ENCODE measurements at regions not wholly inside any gene's neighbourhood (a gene's known extent, or its start where the extent isn't known, plus 50 kb on each side); places are given as distances from the start of the nearest gene placed in this dataset.

DNA sequence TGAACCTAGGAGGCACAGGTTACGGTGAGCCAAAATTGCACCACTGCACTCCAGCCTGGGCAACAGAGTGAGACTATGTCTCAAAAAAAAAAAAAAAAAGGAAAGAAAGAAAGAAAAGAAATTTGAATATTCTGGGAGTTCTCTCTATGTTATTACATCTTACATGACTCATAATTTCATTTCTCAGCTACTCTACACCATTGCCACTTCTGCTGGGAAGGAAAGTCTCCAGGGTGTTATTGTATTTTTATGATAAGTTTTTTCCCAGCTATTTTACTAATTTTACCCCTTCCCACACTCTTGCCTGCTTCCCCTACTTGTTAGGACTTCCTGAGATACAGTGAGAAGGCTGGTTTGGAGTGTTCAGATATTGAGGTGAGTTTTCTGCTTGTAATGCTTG is 69.7 kb upstream of the UMPS start:
- TF ChIP-seq, protein P1, sequence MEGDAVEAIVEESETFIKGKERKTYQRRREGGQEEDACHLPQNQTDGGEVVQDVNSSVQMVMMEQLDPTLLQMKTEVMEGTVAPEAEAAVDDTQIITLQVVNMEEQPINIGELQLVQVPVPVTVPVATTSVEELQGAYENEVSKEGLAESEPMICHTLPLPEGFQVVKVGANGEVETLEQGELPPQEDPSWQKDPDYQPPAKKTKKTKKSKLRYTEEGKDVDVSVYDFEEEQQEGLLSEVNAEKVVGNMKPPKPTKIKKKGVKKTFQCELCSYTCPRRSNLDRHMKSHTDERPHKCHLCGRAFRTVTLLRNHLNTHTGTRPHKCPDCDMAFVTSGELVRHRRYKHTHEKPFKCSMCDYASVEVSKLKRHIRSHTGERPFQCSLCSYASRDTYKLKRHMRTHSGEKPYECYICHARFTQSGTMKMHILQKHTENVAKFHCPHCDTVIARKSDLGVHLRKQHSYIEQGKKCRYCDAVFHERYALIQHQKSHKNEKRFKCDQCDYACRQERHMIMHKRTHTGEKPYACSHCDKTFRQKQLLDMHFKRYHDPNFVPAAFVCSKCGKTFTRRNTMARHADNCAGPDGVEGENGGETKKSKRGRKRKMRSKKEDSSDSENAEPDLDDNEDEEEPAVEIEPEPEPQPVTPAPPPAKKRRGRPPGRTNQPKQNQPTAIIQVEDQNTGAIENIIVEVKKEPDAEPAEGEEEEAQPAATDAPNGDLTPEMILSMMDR (conservative IDR thresholded peaks at IDR 0.05): no peak
- TF ChIP-seq ZFX (IDR thresholded peaks at IDR 0.05): no peak
